HG03135 (cell line): ENCODE measurements at regions not wholly inside any gene's neighbourhood (a gene's known extent, or its start where the extent isn't known, plus 50 kb on each side); places are given as distances from the start of the nearest gene placed in this dataset.

Source experiments
- ATAC-seq: cut with Tn5 transposase; IDR thresholded peaks from one replicate; pipeline ENCODE4 v1.9.1; 2021; ENCODE audit warnings: mild to moderate bottlenecking, moderate library complexity; ENCODE audit not compliant: unreplicated experiment

GRCh38 chr18:67926929-67927864, 410.7 kb upstream of the DSEL start:
- ATAC-seq: no peak

- no peak for ATAC-seq
These were observed 408.1 kb upstream of the DSEL start for GRCh38 chr18:67924656-67925055.

- no peak for ATAC-seq
These were observed 402.8 kb upstream of the DSEL start for GRCh38 chr18:67919316-67919715.

GRCh38 chr18:67916097-67916496, 399.6 kb upstream of the DSEL start:
- no peak for ATAC-seq

DNA sequence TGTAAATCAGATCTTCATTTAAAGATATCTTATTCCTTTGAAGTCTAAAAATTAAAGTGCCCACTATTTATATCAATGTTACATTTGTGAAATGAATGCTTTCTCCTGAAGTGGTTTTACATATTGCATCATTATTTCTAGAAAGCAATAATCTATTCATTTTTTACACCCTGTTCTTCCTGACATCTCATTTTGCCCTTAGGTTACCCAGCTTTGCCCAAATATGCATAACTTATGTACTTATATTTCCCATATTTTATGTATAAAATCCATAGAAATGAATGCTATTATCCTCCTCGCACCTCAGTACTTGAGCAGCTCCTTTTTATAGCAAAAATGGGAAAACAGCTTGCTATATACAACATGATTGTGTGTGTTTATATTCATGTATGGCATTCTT, 396.5 kb upstream of the DSEL start:
- no peak for ATAC-seq

- ATAC-seq: no peak
These were observed 385.1 kb upstream of the DSEL start for GRCh38 chr18:67901573-67901972.

- ATAC-seq: no peak
These were observed 379.9 kb upstream of the DSEL start for GRCh38 chr18:67896451-67896850.

DNA sequence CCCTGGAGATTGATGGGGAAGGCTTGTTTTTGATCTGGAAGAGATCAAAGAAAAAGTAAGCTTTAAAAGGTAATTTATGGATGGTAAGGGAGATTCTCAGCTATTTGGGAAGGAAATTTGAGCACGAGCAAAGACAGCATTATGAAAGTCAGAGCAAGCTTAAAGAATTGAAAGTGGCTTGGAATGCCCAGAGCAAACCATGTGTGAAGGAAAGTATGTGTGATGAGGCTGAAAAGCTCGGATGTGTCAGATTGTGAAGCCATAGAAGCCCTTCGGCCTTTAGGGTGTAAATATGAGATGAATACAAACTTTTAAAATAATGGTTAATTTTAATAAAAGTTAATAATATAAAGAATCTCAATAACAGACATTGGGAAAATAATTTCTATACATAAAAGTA, 377.4 kb upstream of the DSEL start:
- no peak for ATAC-seq

- no peak for ATAC-seq
These were observed 360.4 kb upstream of the DSEL start for GRCh38 chr18:67876871-67877270.

GRCh38 chr18:67875944-67876343, 359.4 kb upstream of the DSEL start:
- ATAC-seq: no peak

- no peak for ATAC-seq
These were observed 358.5 kb upstream of the DSEL start for GRCh38 chr18:67875060-67875459.

DNA sequence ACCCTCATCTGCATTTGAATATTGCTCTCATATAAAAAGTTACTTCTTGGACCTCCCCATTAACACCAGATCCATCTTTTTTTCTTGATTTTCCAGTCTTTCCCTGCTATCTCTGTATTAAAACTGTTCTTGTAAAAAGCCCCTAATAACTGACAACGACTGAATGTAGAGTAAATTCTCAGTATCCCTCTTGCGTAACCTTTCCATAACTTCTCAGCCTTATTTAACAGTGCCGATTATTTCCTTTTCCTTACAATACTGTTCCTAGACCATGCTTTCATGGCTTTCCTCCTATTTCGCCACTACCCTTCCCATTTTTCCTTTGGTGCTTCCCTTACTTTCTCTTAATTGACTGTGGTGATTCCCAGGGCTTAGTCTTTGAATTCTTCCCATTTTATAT, 348.9 kb upstream of the DSEL start:
- ATAC-seq: no peak

DNA sequence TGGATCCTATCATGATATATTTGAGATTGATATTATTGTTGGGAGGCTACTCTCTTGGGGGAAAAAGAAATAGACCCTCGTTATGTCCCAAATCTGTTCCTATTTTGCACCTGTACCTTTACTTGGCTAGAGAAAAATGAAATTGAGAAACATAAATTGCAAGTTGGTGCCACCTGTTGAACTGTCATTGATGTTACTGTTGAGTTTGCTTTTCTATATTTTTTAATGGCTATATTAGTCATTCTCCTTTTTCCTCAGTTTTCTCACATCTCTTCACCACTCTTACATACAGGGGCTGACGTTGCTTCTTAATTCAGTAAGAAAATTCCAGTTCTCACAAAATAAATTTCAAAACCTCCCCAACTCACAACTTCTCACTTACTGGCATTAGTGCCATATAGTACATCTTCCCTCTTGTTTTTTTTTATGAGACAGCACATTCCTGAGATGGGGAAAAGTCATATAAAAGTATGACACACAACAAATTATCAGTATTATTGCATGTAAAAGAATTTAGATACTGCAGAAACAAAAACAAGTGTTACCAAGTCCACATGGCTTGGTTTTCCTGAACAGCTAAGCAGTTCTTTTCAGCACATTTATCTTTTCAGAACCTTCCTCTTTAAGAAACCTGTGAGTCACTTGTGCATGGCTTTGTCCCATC, 348.3 kb upstream of the DSEL start:
- ATAC-seq: no peak

DNA sequence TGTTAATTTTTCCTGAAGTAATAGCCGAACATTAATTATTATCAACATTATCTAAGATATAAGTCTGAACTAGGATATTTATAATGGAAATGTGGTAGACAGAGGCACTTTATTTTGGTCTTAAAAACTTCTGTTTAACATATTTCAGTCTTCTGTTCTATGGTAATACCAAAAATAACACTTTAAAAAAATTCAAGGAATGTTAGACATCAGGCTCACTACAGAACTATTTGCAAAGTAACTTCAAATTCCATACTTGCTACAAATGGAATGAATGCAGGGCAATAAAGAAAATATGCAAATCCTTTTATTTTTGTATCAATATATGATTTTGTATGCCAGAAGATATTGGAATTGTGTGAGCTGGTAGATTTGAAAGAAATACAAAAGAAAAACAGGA, 345.5 kb upstream of the DSEL start:
- no peak for ATAC-seq

- ATAC-seq: no peak
These were observed 337.8 kb upstream of the DSEL start for GRCh38 chr18:67854340-67854739.

- ATAC-seq: no peak
These were observed 330.0 kb upstream of the DSEL start for GRCh38 chr18:67846422-67847098.

GRCh38 chr18:67845035-67845434, 328.5 kb upstream of the DSEL start:
- ATAC-seq: no peak

DNA sequence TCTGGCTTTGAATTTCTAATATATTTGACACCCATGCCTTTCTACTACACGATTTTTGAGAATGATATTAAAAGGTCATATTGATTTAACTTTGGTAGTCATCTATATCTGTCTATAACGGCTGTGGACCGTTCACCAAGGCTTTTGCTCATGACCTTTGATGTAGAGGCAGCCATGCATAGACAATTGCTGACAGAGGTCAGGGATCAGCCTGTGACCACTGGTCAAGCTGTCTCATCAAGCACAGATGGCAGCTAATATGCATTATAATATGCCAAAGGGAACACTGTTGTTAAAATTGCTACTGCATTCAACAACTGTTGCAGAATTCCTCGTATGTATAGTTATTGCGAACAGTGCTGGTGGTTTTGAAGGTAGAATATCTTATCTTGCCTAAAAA, 323.9 kb upstream of the DSEL start:
- no peak for ATAC-seq

DNA sequence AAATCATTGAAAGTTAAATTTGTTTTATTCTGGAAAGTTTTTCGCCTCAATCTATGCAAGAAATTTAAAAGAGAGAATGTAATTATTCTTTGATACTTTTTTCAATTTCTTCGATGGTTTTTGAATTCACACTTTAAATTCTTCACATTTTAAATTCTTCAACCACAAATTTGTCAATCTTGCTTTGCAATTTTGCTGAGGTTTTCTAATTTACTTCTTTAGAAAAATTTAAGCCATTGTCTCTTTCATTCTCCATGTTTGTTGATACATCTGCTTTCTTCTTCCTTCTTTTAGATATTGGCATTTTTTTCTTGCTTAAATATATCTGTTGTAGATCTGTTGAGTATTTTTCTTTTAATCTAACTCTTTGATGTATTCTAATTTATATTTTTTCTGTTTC, 301.9 kb upstream of the DSEL start:
- no peak for ATAC-seq

DNA sequence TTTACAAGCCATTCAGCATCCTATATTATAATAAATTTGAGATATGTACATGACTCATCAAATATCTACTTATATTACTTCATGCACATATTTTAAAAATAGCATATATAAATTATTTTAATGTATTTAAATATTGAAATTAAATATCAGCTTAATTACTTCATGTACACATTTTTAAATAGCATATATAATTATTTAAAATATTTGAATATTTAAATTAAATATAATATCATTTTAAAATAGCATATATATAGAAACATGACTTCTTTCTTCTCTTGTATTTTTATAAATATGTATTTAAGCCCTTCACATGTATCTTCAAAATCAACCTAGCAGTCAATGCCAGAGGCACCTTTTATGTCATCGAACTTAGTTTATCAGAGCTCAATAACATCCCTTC, 298.8 kb upstream of the DSEL start:
- no peak for ATAC-seq

GRCh38 chr18:67813380-67814028, 297.0 kb upstream of the DSEL start:
- no peak for ATAC-seq
